Thyroid gland (tissue), 4 donors: ENCODE measurements at regions not wholly inside any gene's neighbourhood (a gene's known extent, or its start where the extent isn't known, plus 50 kb on each side); places are given as distances from the start of the nearest gene placed in this dataset.

ENCODE experiments used
- DNase-seq, 2 donors: peaks; one replicate each; pipeline ENCODE4 v3.0.0-alpha.2; 2019
- H3K27ac ChIP-seq, 3 donors: fragments of 200-600 bp; sonication (generic); 1 replicate in 2 of 3; 2 replicates in 1 of 3; pipeline ENCODE4 v1.5.1; 2016 to 2019; ENCODE audit warnings: mild to moderate bottlenecking in 1 of 3, moderate library complexity in 1 of 3
- H3K27me3 ChIP-seq: fragments of 200-600 bp; sonication (generic); one replicate; pipeline ENCODE4 v1.5.1; 2019
- H3K36me3 ChIP-seq, 2 donors: fragments of 200-600 bp; sonication (generic); one replicate each; pipeline ENCODE4 v1.5.1; 2016 to 2019
- H3K4me1 ChIP-seq, 2 donors: fragments of 200-600 bp; sonication (generic); one replicate each; pipeline ENCODE4 v1.5.1; 2017 to 2019
- H3K4me3 ChIP-seq, 3 donors: fragments of 200-600 bp; sonication (generic); replicated peaks in 1 of 3; 1 replicate in 2 of 3; 2 replicates in 1 of 3; pipeline ENCODE4 v1.5.1; 2016; ENCODE audit warnings: mild to moderate bottlenecking in 1 of 3
- H3K9me3 ChIP-seq: fragments of 200-600 bp; sonication (generic); one replicate; pipeline ENCODE4 v1.5.1; 2017
- POLR2A ChIP-seq, 2 donors: fragments of 450-650 bp; IDR thresholded peaks; one replicate each; pipeline ENCODE4 v1.6.1; 2017; ENCODE audit warnings: antibody characterized with exemption in 2 of 2, mild to moderate bottlenecking in 2 of 2, moderate library complexity in 1 of 2
- WGBS, 2 donors: methylation state at CpG; one replicate each; pipeline ENCODE4 v1.1.5; 2017; 5-methylcytosine and 5-hydroxymethylcytosine counted together
- intact Hi-C: fragments of 100-400 bp; cut with DNase I; formaldehyde crosslinking; loops from one replicate; pipeline ENCODE4 v1.15.1; 2023
- TF ChIP-seq, protein P1 (sequence below), 6 experiments: fragments of 200-600 bp in 3 of 6; fragments of 450-650 bp in 3 of 6; sonication (generic) in 3 of 6; IDR thresholded peaks; one replicate each; pipeline ENCODE4 v1.5.1; 2016 to 2019; ENCODE audit warnings: antibody characterized with exemption in 6 of 6, mild to moderate bottlenecking in 2 of 6, inconsistent platforms in 1 of 6, moderate library complexity in 1 of 6

- Histone ChIP-seq H3K4me3 (no peak overlapping the region), H3K4me1 (no peaks in the 10 kb centered on the region), H3K36me3 (no peaks in the 10 kb centered on the region), H3K9me3 (no peaks in the 10 kb centered on the region), H3K27ac (no peak overlapping the region), H3K27me3 (no peaks in the 10 kb centered on the region)
- DNase-seq = no peak
- TF ChIP-seq, protein P1, sequence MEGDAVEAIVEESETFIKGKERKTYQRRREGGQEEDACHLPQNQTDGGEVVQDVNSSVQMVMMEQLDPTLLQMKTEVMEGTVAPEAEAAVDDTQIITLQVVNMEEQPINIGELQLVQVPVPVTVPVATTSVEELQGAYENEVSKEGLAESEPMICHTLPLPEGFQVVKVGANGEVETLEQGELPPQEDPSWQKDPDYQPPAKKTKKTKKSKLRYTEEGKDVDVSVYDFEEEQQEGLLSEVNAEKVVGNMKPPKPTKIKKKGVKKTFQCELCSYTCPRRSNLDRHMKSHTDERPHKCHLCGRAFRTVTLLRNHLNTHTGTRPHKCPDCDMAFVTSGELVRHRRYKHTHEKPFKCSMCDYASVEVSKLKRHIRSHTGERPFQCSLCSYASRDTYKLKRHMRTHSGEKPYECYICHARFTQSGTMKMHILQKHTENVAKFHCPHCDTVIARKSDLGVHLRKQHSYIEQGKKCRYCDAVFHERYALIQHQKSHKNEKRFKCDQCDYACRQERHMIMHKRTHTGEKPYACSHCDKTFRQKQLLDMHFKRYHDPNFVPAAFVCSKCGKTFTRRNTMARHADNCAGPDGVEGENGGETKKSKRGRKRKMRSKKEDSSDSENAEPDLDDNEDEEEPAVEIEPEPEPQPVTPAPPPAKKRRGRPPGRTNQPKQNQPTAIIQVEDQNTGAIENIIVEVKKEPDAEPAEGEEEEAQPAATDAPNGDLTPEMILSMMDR (IDR thresholded peaks at IDR 0.05) = no peak
- no peak for TF ChIP-seq POLR2A (IDR thresholded peaks at IDR 0.05)
- WGBS, 2 donors = 55 to 71% methylated on average over 6 of the region's 6 CpGs
- intact Hi-C loops = no loop called here
These were observed 171.2 kb downstream of the CMPK2 start for GRCh38 chr2:6694555-6694954.

GRCh38 chr2:6700335-6700734, 165.4 kb downstream of the CMPK2 start:
- intact Hi-C loops = no loop called here

GRCh38 chr2:6704077-6704476, 161.6 kb downstream of the CMPK2 start:
- H3K27me3 ChIP-seq = no peaks in the 10 kb centered on the region
- H3K27ac ChIP-seq = no peak overlapping the region
- WGBS, 2 donors = 96 to 97% methylated on average over 1 of the region's 1 CpG
- intact Hi-C loops = no loop called here
- H3K36me3 ChIP-seq = no peaks in the 10 kb centered on the region
- H3K4me1 ChIP-seq = no peaks in the 10 kb centered on the region
- no peaks in the 10 kb centered on the region for H3K9me3 ChIP-seq
- no peak overlapping the region for H3K4me3 ChIP-seq
- no peak for TF ChIP-seq POLR2A (IDR thresholded peaks at IDR 0.05)
- TF ChIP-seq, protein P1 (IDR thresholded peaks at IDR 0.05) = no peak
- DNase-seq = no peak

More at GRCh38 chr2:6700335-6700734, 165.4 kb downstream of the CMPK2 start:
- TF ChIP-seq, protein P1 (IDR thresholded peaks at IDR 0.05) = no peak
- no peak for TF ChIP-seq POLR2A (IDR thresholded peaks at IDR 0.05)
- H3K27ac ChIP-seq = no peak overlapping the region
- H3K27me3 ChIP-seq = no peaks in the 10 kb centered on the region
- H3K4me3 ChIP-seq = no peak overlapping the region
- no peaks in the 10 kb centered on the region for H3K9me3 ChIP-seq
- H3K36me3 ChIP-seq = no peaks in the 10 kb centered on the region
- WGBS, 2 donors = 79 to 89% methylated on average over 6 of the region's 6 CpGs
- no peaks in the 10 kb centered on the region for H3K4me1 ChIP-seq
- no peak for DNase-seq

DNA sequence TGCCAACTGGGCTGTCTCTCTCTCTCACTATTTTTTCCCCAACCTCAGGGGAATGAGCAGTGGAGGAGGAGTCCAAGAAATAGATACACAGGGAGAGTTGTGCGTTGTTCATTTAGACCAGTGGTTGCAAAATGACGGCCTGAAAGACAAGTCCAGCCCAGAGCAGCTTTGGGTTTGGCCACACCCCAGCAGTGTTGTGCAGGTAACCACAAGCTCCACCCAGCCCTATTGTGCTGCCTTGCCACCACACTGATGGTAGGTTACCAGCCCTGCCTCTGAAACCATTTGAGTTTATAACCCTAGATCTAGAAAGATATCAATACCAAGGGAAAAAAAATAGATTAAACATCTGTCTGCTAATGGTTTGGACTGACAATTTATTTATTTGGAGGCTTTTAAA, 144.3 kb downstream of the CMPK2 start:
- Histone ChIP-seq H3K4me3 (no peak overlapping the region), H3K27ac (no peak overlapping the region), H3K4me1 (no peaks in the 10 kb centered on the region), H3K27me3 (no peaks in the 10 kb centered on the region), H3K36me3 (no peaks in the 10 kb centered on the region), H3K9me3 (no peaks in the 10 kb centered on the region)
- no peak for DNase-seq
- no peak for TF ChIP-seq POLR2A (IDR thresholded peaks at IDR 0.05)
- TF ChIP-seq, protein P1 (IDR thresholded peaks at IDR 0.05) = no peak
- intact Hi-C loops = no loop called here
- WGBS, 2 donors = 92 to 98% methylated on average over 2 of the region's 2 CpGs

- H3K4me3 ChIP-seq = no peak overlapping the region
- DNase-seq = no peak
- no peaks in the 10 kb centered on the region for H3K36me3 ChIP-seq
- no peaks in the 10 kb centered on the region for H3K27me3 ChIP-seq
- H3K9me3 ChIP-seq = no peaks in the 10 kb centered on the region
- 96 to 99% methylated on average over 2 of the region's 2 CpGs for WGBS, 2 donors
- intact Hi-C loops = no loop called here
- TF ChIP-seq POLR2A (IDR thresholded peaks at IDR 0.05) = no peak
- TF ChIP-seq, protein P1 (IDR thresholded peaks at IDR 0.05) = no peak
- H3K27ac ChIP-seq = no peak overlapping the region
- H3K4me1 ChIP-seq = no peaks in the 10 kb centered on the region
These were observed 143.1 kb downstream of the CMPK2 start for GRCh38 chr2:6722574-6722973.
